Liver (tissue), 8 donors: ENCODE measurements at regions not wholly inside any gene's neighbourhood (a gene's known extent, or its start where the extent isn't known, plus 50 kb on each side); places are given as distances from the start of the nearest gene placed in this dataset.

Source experiments
- DNase-seq: peaks from one replicate; pipeline ENCODE4 v3.0.0-alpha.2; 2017; ENCODE audit warnings: low spot score
- H3K27ac ChIP-seq, 2 donors: one replicate each; pipeline ENCODE4 v1.7.0; 2013; ENCODE audit warnings: inconsistent platforms in 2 of 2, low read length in 2 of 2, control low read depth in 1 of 2, low read depth in 1 of 2, mild to moderate bottlenecking in 1 of 2
- H3K27me3 ChIP-seq, 4 donors: one replicate each; pipeline versions ENCODE4 v1.6.1 to v1.7.0; 2013; ENCODE audit warnings: low read length in 3 of 4, inconsistent platforms in 1 of 4, mild to moderate bottlenecking in 1 of 4, moderate library complexity in 1 of 4; ENCODE audit not compliant: control insufficient read depth in 4 of 4, insufficient read depth in 4 of 4
- H3K36me3 ChIP-seq, 4 donors: one replicate each; pipeline versions ENCODE4 v1.6.1 to v1.7.0; 2013; ENCODE audit warnings: low read length in 3 of 4, mild to moderate bottlenecking in 3 of 4, low read depth in 1 of 4, moderate library complexity in 1 of 4; ENCODE audit not compliant: control insufficient read depth in 4 of 4, insufficient read depth in 3 of 4
- H3K4me1 ChIP-seq, 4 donors: one replicate each; pipeline versions ENCODE4 v1.6.1 to v1.7.0; 2013; ENCODE audit warnings: low read length in 3 of 4, mild to moderate bottlenecking in 3 of 4, moderate library complexity in 1 of 4; ENCODE audit not compliant: control insufficient read depth in 4 of 4, insufficient read depth in 4 of 4
- H3K4me3 ChIP-seq, 3 donors: one replicate each; pipeline versions ENCODE4 v1.6.1 to v1.7.0; 2013; ENCODE audit warnings: low read length in 3 of 3, control low read depth in 1 of 3, low read depth in 1 of 3, mild to moderate bottlenecking in 1 of 3
- H3K9ac ChIP-seq, 2 donors: one replicate each; pipeline ENCODE4 v1.7.0; 2013; ENCODE audit warnings: low read length in 2 of 2, mild to moderate bottlenecking in 2 of 2, moderate library complexity in 2 of 2, control low read depth in 1 of 2, low read depth in 1 of 2
- H3K9me3 ChIP-seq, 4 donors: one replicate each; pipeline versions ENCODE4 v1.6.1 to v1.7.0; 2013; ENCODE audit warnings: low read length in 3 of 4; ENCODE audit not compliant: control insufficient read depth in 4 of 4
- ATF3 ChIP-seq: IDR thresholded peaks from 2 replicates; pipeline ENCODE4 v1.6.1; 2016; ENCODE audit warnings: antibody characterized with exemption
- CTCF ChIP-seq: fragments of 150-350 bp; IDR thresholded peaks from 2 replicates; pipeline ENCODE4 v1.5.1; 2017; ENCODE audit warnings: improper control_type of control experiment, low read depth, low read length; ENCODE audit not compliant: missing input control
- EGR1 ChIP-seq, 2 donors: IDR thresholded peaks; 2 replicates each; pipeline ENCODE4 v1.6.1; 2016 to 2018; ENCODE audit warnings: antibody characterized with exemption in 2 of 2, low read depth in 2 of 2
- FOXA1 ChIP-seq: IDR thresholded peaks from 2 replicates; pipeline ENCODE4 v1.6.1; 2016; ENCODE audit warnings: antibody characterized with exemption
- FOXA2 ChIP-seq: IDR thresholded peaks from 2 replicates; pipeline ENCODE4 v1.6.1; 2016; ENCODE audit warnings: antibody characterized with exemption
- GABPA ChIP-seq, 2 donors: IDR thresholded peaks in 1 of 2; conservative IDR thresholded peaks in 1 of 2; 2 replicates each; pipeline ENCODE4 v1.6.1; 2016; ENCODE audit warnings: antibody characterized with exemption in 2 of 2, mild to moderate bottlenecking in 1 of 2, moderate library complexity in 1 of 2
- HNF4A ChIP-seq, 2 donors: conservative IDR thresholded peaks; 2 replicates each; pipeline ENCODE4 v1.6.1; 2016; ENCODE audit warnings: antibody characterized with exemption in 2 of 2, mild to moderate bottlenecking in 2 of 2
- HNF4G ChIP-seq: IDR thresholded peaks from 2 replicates; pipeline ENCODE4 v1.6.1; 2016; ENCODE audit warnings: antibody characterized with exemption
- JUND ChIP-seq, 2 donors: IDR thresholded peaks; 2 replicates each; pipeline ENCODE4 v1.6.1; 2016; ENCODE audit warnings: antibody characterized with exemption in 2 of 2
- MAX ChIP-seq: IDR thresholded peaks from 2 replicates; pipeline ENCODE4 v1.6.1; 2016; ENCODE audit warnings: antibody characterized with exemption
- NR2F2 ChIP-seq: IDR thresholded peaks from 2 replicates; pipeline ENCODE4 v1.6.1; 2016; ENCODE audit warnings: antibody characterized with exemption
- RAD21 ChIP-seq, 2 donors: IDR thresholded peaks; 2 replicates each; pipeline ENCODE4 v1.6.1; 2016; ENCODE audit warnings: antibody characterized with exemption in 2 of 2, mild to moderate bottlenecking in 2 of 2
- REST ChIP-seq: IDR thresholded peaks from 2 replicates; pipeline ENCODE4 v1.6.1; 2016; ENCODE audit warnings: antibody characterized with exemption, mild to moderate bottlenecking
- RXRA ChIP-seq, 2 donors: IDR thresholded peaks; 2 replicates each; pipeline ENCODE4 v1.6.1; 2017 to 2018; ENCODE audit warnings: antibody characterized with exemption in 2 of 2, mild to moderate bottlenecking in 1 of 2
- SP1 ChIP-seq: IDR thresholded peaks from 2 replicates; pipeline ENCODE4 v1.6.1; 2018; ENCODE audit warnings: antibody characterized with exemption, mild to moderate bottlenecking
- TAF1 ChIP-seq: conservative IDR thresholded peaks from 2 replicates; pipeline ENCODE4 v1.6.1; 2016; ENCODE audit warnings: antibody characterized with exemption, mild to moderate bottlenecking
- YY1 ChIP-seq: IDR thresholded peaks from 2 replicates; pipeline ENCODE4 v1.6.1; 2016; ENCODE audit warnings: antibody characterized with exemption, mild to moderate bottlenecking
- ZBTB33 ChIP-seq: IDR thresholded peaks from 2 replicates; pipeline ENCODE4 v1.6.1; 2016; ENCODE audit warnings: antibody characterized with exemption
- WGBS: extraction: QIAGEN DNeasy Blood & Tissue Kit; methylation state at CpG from one replicate; pipeline ENCODE4 v1.1.7; 2013; 5-methylcytosine and 5-hydroxymethylcytosine counted together
- donor health status: healthy.
- donor health status: healthy.
- donor health status: healthy.
- donor health status: healthy.
- donor health status: healthy.

- no peak for TF ChIP-seq TAF1
These were observed 455.6 kb downstream of the HS3ST3B1 start (continued) for GRCh38 chr17:14756479-14756878.

- WGBS: 69% methylated on average over 1 of the region's 1 CpG
- Histone ChIP-seq H3K36me3 (no peaks in the 10 kb centered on the region), H3K4me3 (no peak overlapping the region), H3K4me1 (peaks cover 3 to 38% (median 8%) of the 10 kb centered on the region in 4 donors), H3K9me3 (no peaks in the 10 kb centered on the region), H3K27me3 (no peaks in the 10 kb centered on the region), H3K27ac (peak overlapping the region; percentile 57 to 62), H3K9ac (no peak overlapping the region)
- TF ChIP-seq HNF4A (conservative IDR thresholded peaks at IDR 0.05): no peak
- no peak for TF ChIP-seq SP1
- TF ChIP-seq TAF1: no peak
- no peak for TF ChIP-seq RAD21 (IDR thresholded peaks at IDR 0.05)
- TF ChIP-seq FOXA1: no peak
- no peak for TF ChIP-seq EGR1 (IDR thresholded peaks at IDR 0.05; ENCODE audit: low read depth in 2 of 2)
- no peak for TF ChIP-seq GABPA (IDR thresholded peaks at IDR 0.05 in 1 of 2, conservative IDR thresholded peaks at IDR 0.05 in 1 of 2)
- TF ChIP-seq ZBTB33: no peak
- no peak for TF ChIP-seq RXRA (IDR thresholded peaks at IDR 0.05)
- no peak for TF ChIP-seq HNF4G
- no peak for TF ChIP-seq MAX
- TF ChIP-seq JUND (IDR thresholded peaks at IDR 0.05): no peak
- no peak for TF ChIP-seq ATF3
- no peak for TF ChIP-seq YY1
- TF ChIP-seq NR2F2: no peak
- TF ChIP-seq CTCF: no peak
- no peak for TF ChIP-seq REST
- TF ChIP-seq FOXA2: no peak
- no peak for DNase-seq
These were observed 454.1 kb downstream of the HS3ST3B1 start for GRCh38 chr17:14755002-14755401.
